H9 (cell line): ENCODE measurements at regions not wholly inside any gene's neighbourhood (a gene's known extent, or its start where the extent isn't known, plus 50 kb on each side); places are given as distances from the start of the nearest gene placed in this dataset.

Experiments used
- DNase-seq: peaks from one replicate; pipeline ENCODE4 v3.0.0-alpha.2; 2017
- H2AFZ ChIP-seq: one replicate; pipeline ENCODE4 v1.6.1; 2013; ENCODE audit warnings: mild to moderate bottlenecking, low read length, control low read depth, moderate library complexity
- H2AK5ac ChIP-seq: 2 replicates; pipeline ENCODE4 v1.6.1; 2013; ENCODE audit warnings: low read length, control low read depth, mixed read lengths; ENCODE audit not compliant: insufficient read length
- H2BK120ac ChIP-seq: one replicate; pipeline ENCODE4 v1.6.1; 2013; ENCODE audit warnings: low read depth, mild to moderate bottlenecking, low read length, control low read depth, inconsistent platforms; ENCODE audit not compliant: poor library complexity, severe bottlenecking
- H2BK12ac ChIP-seq: 2 replicates; pipeline ENCODE4 v1.6.1; 2013; ENCODE audit warnings: low read length, control low read depth, mixed read lengths, low read depth; ENCODE audit not compliant: insufficient read length
- H2BK15ac ChIP-seq: 2 replicates; pipeline ENCODE4 v1.6.1; 2013; ENCODE audit warnings: low read depth, low read length, control low read depth
- H2BK20ac ChIP-seq: one replicate; pipeline ENCODE4 v1.6.1; 2013; ENCODE audit warnings: low read depth, mild to moderate bottlenecking, low read length, control low read depth, inconsistent platforms; ENCODE audit not compliant: poor library complexity, severe bottlenecking
- H2BK5ac ChIP-seq: 2 replicates; pipeline ENCODE4 v1.6.1; 2013; ENCODE audit warnings: low read length, control low read depth, mixed read lengths; ENCODE audit not compliant: insufficient read length
- H3K14ac ChIP-seq: 2 replicates; pipeline ENCODE4 v1.6.1; 2013; ENCODE audit warnings: low read length, control low read depth; ENCODE audit not compliant: insufficient read depth
- H3K18ac ChIP-seq: 2 replicates; pipeline ENCODE4 v1.6.1; 2013; ENCODE audit warnings: low read depth, mild to moderate bottlenecking, mixed read lengths, low read length, control low read depth; ENCODE audit not compliant: insufficient read length
- H3K23ac ChIP-seq: 2 replicates; pipeline ENCODE4 v1.6.1; 2013; ENCODE audit warnings: low read length, control low read depth, mixed read lengths, low read depth; ENCODE audit not compliant: insufficient read length
- H3K23me2 ChIP-seq: 2 replicates; pipeline ENCODE4 v1.6.1; 2013; ENCODE audit warnings: low read depth, mild to moderate bottlenecking, mixed read lengths, low read length, control low read depth; ENCODE audit not compliant: insufficient read length, poor library complexity, severe bottlenecking
- H3K27ac ChIP-seq: 2 replicates; pipeline ENCODE4 v1.5.1; 2013; ENCODE audit warnings: low read length, control low read depth, mixed read lengths, low read depth; ENCODE audit not compliant: insufficient read length
- H3K27me3 ChIP-seq: 2 replicates; pipeline ENCODE4 v1.6.1; 2013; ENCODE audit warnings: low read length, control low read depth, inconsistent platforms; ENCODE audit not compliant: insufficient read depth
- H3K4ac ChIP-seq: 2 replicates; pipeline ENCODE4 v1.6.1; 2013; ENCODE audit warnings: low read depth, mild to moderate bottlenecking, control low read depth, inconsistent platforms, low read length, moderate library complexity
- H3K4me1 ChIP-seq: 2 replicates; pipeline ENCODE4 v1.6.1; 2013; ENCODE audit warnings: low read length, control low read depth, inconsistent platforms; ENCODE audit not compliant: insufficient read depth
- H3K4me2 ChIP-seq: 2 replicates; pipeline ENCODE4 v1.6.1; 2013; ENCODE audit warnings: low read length, control low read depth, mixed read lengths; ENCODE audit not compliant: insufficient read length, insufficient read depth
- H3K56ac ChIP-seq: 2 replicates; pipeline ENCODE4 v1.6.1; 2013; ENCODE audit warnings: low read depth, mild to moderate bottlenecking, mixed read lengths, low read length, control low read depth; ENCODE audit not compliant: insufficient read length
- H3K79me1 ChIP-seq: 2 replicates; pipeline ENCODE4 v1.6.1; 2013; ENCODE audit warnings: low read depth, mild to moderate bottlenecking, moderate library complexity, low read length, control low read depth, inconsistent platforms; ENCODE audit not compliant: insufficient read depth, poor library complexity, severe bottlenecking
- H3K79me2 ChIP-seq: 2 replicates; pipeline ENCODE4 v1.6.1; 2013; ENCODE audit warnings: low read length, control low read depth, inconsistent platforms; ENCODE audit not compliant: insufficient read depth
- H3K9ac ChIP-seq: 2 replicates; pipeline ENCODE4 v1.6.1; 2013; ENCODE audit warnings: low read length, control low read depth, mixed read lengths; ENCODE audit not compliant: insufficient read length; ENCODE audit errors: extremely low read depth
- H3K9me3 ChIP-seq: one replicate; pipeline ENCODE4 v1.6.1; 2013; ENCODE audit warnings: low read depth, low read length, inconsistent platforms; ENCODE audit not compliant: control insufficient read depth
- H3T11ph ChIP-seq: one replicate; pipeline ENCODE4 v1.6.1; 2013; ENCODE audit warnings: mild to moderate bottlenecking, low read length, control low read depth, inconsistent platforms
- H4K20me1 ChIP-seq: one replicate; pipeline ENCODE4 v1.6.1; 2013; ENCODE audit not compliant: control insufficient read depth, insufficient read length, insufficient read depth
- H4K5ac ChIP-seq: 2 replicates; pipeline ENCODE4 v1.6.1; 2013; ENCODE audit warnings: low read depth, mild to moderate bottlenecking, mixed read lengths, low read length, control low read depth; ENCODE audit not compliant: insufficient read length
- H4K8ac ChIP-seq: replicated peaks from 2 replicates; pipeline ENCODE4 v1.6.1; 2013; ENCODE audit warnings: low read length, control low read depth, mixed read lengths, low read depth; ENCODE audit not compliant: insufficient read length
- H4K91ac ChIP-seq: 2 replicates; pipeline ENCODE4 v1.6.1; 2013; ENCODE audit warnings: low read depth, mild to moderate bottlenecking, moderate library complexity, mixed read lengths, low read length, control low read depth; ENCODE audit not compliant: insufficient read length
- H3K27ac Mint-ChIP-seq, 3 experiments: 2 replicates in 2 of 3; 3 replicates in 1 of 3; pipeline ENCODE4 v1.8.0; 2020 to 2021; ENCODE audit warnings: mixed read lengths in 3 of 3, mild to moderate bottlenecking in 1 of 3, moderate library complexity in 1 of 3
- H3K27me3 Mint-ChIP-seq: 2 replicates; pipeline ENCODE4 v1.8.0; 2021; ENCODE audit warnings: low read depth, mild to moderate bottlenecking, moderate library complexity, mixed read lengths
- H3K36me3 Mint-ChIP-seq, 3 experiments: 2 replicates in 2 of 3; 3 replicates in 1 of 3; pipeline ENCODE4 v1.8.0; 2020 to 2021; ENCODE audit warnings: low read depth in 3 of 3, mixed read lengths in 3 of 3; ENCODE audit not compliant: insufficient read depth in 1 of 3
- H3K4me1 Mint-ChIP-seq, 2 experiments: 2 replicates each; pipeline ENCODE4 v1.8.0; 2020; ENCODE audit warnings: mixed read lengths in 2 of 2
- H3K4me3 Mint-ChIP-seq, 2 experiments: 2 replicates in 1 of 2; 3 replicates in 1 of 2; pipeline ENCODE4 v1.8.0; 2020 to 2021; ENCODE audit warnings: mild to moderate bottlenecking in 2 of 2, mixed read lengths in 2 of 2, moderate library complexity in 1 of 2
- H3K9me3 Mint-ChIP-seq, 2 experiments: 2 replicates in 1 of 2; 3 replicates in 1 of 2; pipeline ENCODE4 v1.8.0; 2020; ENCODE audit warnings: mild to moderate bottlenecking in 2 of 2, mixed read lengths in 2 of 2, moderate library complexity in 1 of 2
- CTCF ChIP-seq: fragments of 200-600 bp; sonication (generic); conservative IDR thresholded peaks from 3 replicates; pipeline ENCODE4 v1.8.0; 2021; ENCODE audit warnings: antibody characterized with exemption, mild to moderate bottlenecking

- no peak for DNase-seq
- H4K20me1 ChIP-seq: no peaks in the 10 kb centered on the region
- no peak overlapping the region for H3K23ac ChIP-seq
- peaks cover 3 to 15% (median 8%) of the 10 kb centered on the region in 3 experiments; a peak in 4 of 7 replicates for H3K36me3 Mint-ChIP-seq
- no peak overlapping the region for H3K4me2 ChIP-seq
- H3K27me3 ChIP-seq: no peaks in the 10 kb centered on the region
- no peak overlapping the region for H4K91ac ChIP-seq
- no peak for TF ChIP-seq CTCF
- H3K9me3 ChIP-seq: no peaks in the 10 kb centered on the region
- no peak overlapping the region for H3K4me3 Mint-ChIP-seq
- no peak overlapping the region for H3K14ac ChIP-seq
- H2BK120ac ChIP-seq: no peak overlapping the region
- no peak overlapping the region for H3K4ac ChIP-seq
- H4K5ac ChIP-seq: no peak overlapping the region
- H3K27ac ChIP-seq: no peak overlapping the region
- H3K18ac ChIP-seq: no peak overlapping the region
- H3K27me3 Mint-ChIP-seq: no peaks in the 10 kb centered on the region
- H2AFZ ChIP-seq: no peak overlapping the region
- H3K56ac ChIP-seq: no peak overlapping the region
- no peak overlapping the region for H2BK5ac ChIP-seq
- H3K27ac Mint-ChIP-seq: no peak overlapping the region
- H3K4me1 Mint-ChIP-seq: peaks cover 4% of the 10 kb centered on the region in 2 experiments; a peak in 2 of 4 replicates
- no peak overlapping the region for H3T11ph ChIP-seq
- H2BK12ac ChIP-seq: no peak overlapping the region
- H3K4me1 ChIP-seq: no peaks in the 10 kb centered on the region
- no peaks in the 10 kb centered on the region for H3K79me2 ChIP-seq
- no peak overlapping the region for H3K9ac ChIP-seq
- H2BK20ac ChIP-seq: no peak overlapping the region
- peaks cover 0 to 4% of the 10 kb centered on the region in 2 experiments; a peak in 2 of 5 replicates for H3K9me3 Mint-ChIP-seq
- no peak overlapping the region for H2BK15ac ChIP-seq
- no peak overlapping the region for H2AK5ac ChIP-seq
- no peaks in the 10 kb centered on the region for H3K79me1 ChIP-seq
- no peak overlapping the region for H4K8ac ChIP-seq
- no peaks in the 10 kb centered on the region for H3K23me2 ChIP-seq
Observed at GRCh38 chr13:67771106-67771505, 541.0 kb upstream of the PCDH9 start.
